ENCODE measurements at regions not wholly inside any gene's neighbourhood (a gene's known extent, or its start where the extent isn't known, plus 50 kb on each side); places are given as distances from the start of the nearest gene placed in this dataset.
"Not testable (repeated sequence)": the region's sequence is repeated elsewhere in the genome, so short reads cannot be mapped to it uniquely, and the experiment has no call there.

DNA sequence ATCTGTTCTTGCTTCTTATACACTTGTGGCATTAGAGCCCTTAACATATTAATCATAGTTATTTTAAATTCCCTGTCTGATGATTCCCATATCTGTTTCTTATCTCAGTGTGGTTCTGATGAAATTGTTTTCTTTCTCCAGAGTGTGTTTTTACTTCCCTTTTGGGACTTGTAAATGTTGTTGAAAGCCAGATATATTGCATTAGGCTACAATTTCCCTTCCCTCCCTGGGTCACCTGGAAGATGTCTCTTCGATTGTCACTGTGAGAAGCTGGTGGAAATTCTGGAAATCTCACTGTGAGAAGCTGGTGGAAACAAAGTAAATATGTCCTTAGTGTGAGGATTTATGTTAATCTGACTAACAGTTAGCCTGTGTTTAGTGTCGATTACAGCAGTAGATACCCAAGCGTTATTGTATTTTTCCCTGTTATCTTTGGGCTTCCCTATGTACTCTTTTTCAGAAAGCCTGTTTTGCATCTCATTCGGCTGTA, 717.3 kb downstream of the TRHDE start:
- in situ Hi-C loops (cut with MboI; ENCODE audit: low pct_unique_long_range_greater_than_20kb, low sequenced_read_pairs, unreplicated experiment) = no loop called here
- DNase-seq (ENCODE audit: low spot score) = no peak
- TF ChIP-seq, protein P1, sequence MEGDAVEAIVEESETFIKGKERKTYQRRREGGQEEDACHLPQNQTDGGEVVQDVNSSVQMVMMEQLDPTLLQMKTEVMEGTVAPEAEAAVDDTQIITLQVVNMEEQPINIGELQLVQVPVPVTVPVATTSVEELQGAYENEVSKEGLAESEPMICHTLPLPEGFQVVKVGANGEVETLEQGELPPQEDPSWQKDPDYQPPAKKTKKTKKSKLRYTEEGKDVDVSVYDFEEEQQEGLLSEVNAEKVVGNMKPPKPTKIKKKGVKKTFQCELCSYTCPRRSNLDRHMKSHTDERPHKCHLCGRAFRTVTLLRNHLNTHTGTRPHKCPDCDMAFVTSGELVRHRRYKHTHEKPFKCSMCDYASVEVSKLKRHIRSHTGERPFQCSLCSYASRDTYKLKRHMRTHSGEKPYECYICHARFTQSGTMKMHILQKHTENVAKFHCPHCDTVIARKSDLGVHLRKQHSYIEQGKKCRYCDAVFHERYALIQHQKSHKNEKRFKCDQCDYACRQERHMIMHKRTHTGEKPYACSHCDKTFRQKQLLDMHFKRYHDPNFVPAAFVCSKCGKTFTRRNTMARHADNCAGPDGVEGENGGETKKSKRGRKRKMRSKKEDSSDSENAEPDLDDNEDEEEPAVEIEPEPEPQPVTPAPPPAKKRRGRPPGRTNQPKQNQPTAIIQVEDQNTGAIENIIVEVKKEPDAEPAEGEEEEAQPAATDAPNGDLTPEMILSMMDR (IDR thresholded peaks at IDR 0.05; ENCODE audit: extremely low read depth, insufficient read depth, missing control alignments) = no peak

DNA sequence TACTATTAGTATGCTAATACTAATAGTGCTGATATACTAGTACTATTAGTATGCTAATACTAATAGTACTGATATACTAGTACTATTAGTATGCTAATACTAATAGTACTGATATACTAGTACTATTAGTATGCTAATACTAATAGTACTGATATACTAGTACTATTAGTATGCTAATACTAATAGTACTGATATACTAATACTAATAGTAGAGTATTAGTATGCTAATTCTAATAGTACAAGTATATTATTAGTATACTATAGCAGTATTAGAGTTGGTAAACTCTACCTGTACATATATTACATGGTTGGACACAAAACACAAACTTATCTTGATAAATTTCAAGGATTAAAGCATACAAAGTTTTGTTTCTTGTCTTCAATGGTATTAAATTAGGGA, 722.9 kb downstream of the TRHDE start:
- in situ Hi-C loops (cut with MboI; ENCODE audit: low pct_unique_long_range_greater_than_20kb, low sequenced_read_pairs, unreplicated experiment); DNase-seq (ENCODE audit: low spot score): not testable (repeated sequence)

DNA sequence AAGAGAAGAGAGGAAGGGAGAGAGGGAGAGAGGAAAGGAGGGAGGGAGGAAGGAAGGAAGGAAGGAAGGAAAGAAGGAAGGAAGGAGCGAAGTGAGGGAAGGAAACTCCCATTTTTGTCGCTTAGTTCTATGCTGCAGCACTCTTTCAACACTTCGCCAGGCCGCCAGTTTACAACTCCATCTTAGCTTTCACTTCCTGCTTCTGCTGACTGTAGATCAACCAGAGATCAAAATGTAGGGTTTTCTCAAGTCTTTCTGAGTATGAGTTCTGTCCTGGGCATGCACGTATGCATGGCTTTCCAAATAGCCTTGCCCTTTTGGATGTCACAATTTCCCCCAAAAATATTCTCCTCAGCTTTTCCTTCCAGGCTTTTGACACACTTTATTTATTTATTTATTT, 723.4 kb downstream of the TRHDE start:
- in situ Hi-C loops (cut with MboI; ENCODE audit: low pct_unique_long_range_greater_than_20kb, low sequenced_read_pairs, unreplicated experiment) = no loop called here
- no peak for DNase-seq (ENCODE audit: low spot score)
- TF ChIP-seq, protein P1 (IDR thresholded peaks at IDR 0.05; ENCODE audit: extremely low read depth, insufficient read depth, missing control alignments) = no peak

DNA sequence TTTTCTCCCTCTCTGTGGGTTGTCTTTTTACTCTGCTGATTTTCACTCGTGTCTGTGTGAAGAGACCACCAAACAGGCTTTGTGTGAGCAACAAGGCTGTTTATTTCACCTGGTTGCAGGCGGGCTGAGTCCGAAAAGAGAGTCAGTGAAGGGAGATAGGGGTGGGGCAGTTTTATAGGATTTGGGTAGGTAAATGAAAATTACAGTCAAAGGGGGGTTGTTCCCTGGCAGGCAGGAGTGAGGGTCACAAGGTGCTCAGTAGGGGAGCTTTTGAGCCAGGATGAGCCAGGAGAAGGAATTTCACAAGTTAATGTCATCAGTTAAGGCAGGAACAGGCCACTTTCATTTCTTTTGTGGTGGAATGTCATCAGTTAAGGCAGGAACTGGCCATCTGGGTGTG, 729.6 kb downstream of the TRHDE start:
- DNase-seq (ENCODE audit: low spot score); in situ Hi-C loops (cut with MboI; ENCODE audit: low pct_unique_long_range_greater_than_20kb, low sequenced_read_pairs, unreplicated experiment): not testable (repeated sequence)

DNA sequence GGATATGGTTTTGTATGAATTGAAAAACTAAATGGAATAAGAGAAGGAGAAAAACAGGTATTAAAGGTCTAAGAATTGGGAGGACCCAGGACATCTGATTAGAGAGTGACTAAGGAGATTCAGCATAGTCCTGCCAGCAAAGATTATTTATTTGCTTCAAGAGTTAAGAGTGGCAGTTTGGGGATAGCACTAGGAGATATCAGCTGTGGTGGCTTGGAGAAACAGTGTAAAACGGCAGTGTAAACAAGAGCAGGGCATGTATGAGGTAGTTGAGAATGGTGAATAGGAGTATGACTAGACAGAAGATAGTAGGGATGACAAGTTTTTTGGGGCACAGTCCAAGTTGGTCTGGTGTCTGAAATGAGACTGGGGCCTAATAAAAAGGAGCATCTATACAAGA, 730.3 kb downstream of the TRHDE start:
- in situ Hi-C loops (cut with MboI; ENCODE audit: low pct_unique_long_range_greater_than_20kb, low sequenced_read_pairs, unreplicated experiment); DNase-seq (ENCODE audit: low spot score): not testable (repeated sequence)

DNA sequence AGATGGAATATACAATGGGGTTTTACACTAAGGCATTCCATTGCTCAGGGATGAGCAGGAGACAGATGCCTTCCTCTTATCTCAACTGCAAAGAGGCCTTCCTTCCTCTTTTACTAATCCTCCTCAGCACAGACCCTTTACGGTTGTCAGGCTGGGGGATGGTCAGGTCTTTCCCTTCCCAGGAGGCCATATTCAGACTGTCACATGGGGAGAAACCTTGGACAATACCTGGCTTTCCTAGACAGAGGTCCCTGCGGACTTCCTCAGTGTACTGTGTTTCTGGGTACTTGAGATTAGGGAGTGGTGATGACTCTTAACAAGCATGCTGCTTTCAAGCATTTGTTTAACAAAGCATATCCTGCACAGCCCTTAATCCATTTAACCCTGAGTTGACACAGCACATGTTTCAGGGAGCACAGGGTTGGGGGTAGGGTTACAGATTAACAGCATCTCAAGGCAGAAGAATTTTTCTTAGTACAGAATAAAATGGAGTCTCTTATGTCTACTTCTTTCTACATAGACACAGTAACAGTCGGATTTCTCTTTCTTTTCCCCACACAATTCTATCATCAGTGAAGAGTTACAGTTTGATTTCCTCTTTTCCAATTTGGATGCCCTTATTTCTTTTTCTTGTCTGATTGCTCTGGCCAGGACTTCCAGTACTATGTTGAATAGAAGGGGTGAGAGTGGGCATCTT, 737.1 kb downstream of the TRHDE start:
- not testable (repeated sequence) for DNase-seq (ENCODE audit: low spot score)

DNA sequence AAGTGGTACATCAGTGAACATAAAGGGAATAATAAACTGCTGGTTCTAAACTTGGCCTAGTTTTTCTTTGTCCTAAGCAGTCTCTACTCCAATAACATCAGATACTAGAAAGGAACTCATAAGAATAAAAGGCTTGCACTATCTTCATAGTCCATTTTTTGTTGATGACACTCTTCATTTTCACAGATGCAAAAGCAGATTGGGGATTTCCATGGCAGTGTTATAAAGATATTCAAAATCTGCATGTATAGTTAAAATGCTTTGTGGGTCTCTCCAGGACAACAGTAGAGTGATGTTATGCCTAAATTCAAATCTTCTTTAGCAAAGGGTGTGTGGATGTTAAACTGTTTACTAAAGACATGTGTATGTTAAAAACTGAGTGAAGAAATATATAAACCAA, 745.8 kb downstream of the TRHDE start:
- in situ Hi-C loops (cut with MboI; ENCODE audit: low pct_unique_long_range_greater_than_20kb, low sequenced_read_pairs, unreplicated experiment) = no loop called here
- TF ChIP-seq, protein P1 (IDR thresholded peaks at IDR 0.05; ENCODE audit: extremely low read depth, insufficient read depth, missing control alignments) = no peak
- no peak for DNase-seq (ENCODE audit: low spot score)

More for the DNA sequence above, 737.1 kb downstream of the TRHDE start:
- in situ Hi-C loops (cut with MboI; ENCODE audit: low pct_unique_long_range_greater_than_20kb, low sequenced_read_pairs, unreplicated experiment) = not testable (repeated sequence)

DNA sequence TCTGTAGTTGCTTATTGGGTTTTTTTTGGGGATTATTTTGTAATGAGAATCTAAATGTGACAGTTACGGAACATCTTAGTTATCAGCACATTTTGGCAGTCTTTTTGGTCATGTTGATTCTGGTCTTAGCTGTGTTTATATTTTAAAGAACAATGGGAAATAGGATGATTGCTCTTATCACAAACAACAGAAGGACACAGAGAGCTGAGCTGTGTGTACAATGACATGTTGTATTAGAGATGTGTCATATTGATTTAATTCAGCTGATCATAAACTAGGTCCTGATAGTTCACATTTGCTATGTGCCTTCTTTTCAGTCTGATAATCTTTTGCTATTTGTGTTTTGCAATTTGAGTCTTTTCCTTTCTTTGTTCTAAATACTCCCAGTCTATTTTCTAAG, 781.7 kb downstream of the TRHDE start:
- in situ Hi-C loops (cut with MboI; ENCODE audit: low pct_unique_long_range_greater_than_20kb, low sequenced_read_pairs, unreplicated experiment) = no loop called here
- no peak for DNase-seq (ENCODE audit: low spot score)
- TF ChIP-seq, protein P1 (IDR thresholded peaks at IDR 0.05; ENCODE audit: extremely low read depth, insufficient read depth, missing control alignments) = no peak

DNA sequence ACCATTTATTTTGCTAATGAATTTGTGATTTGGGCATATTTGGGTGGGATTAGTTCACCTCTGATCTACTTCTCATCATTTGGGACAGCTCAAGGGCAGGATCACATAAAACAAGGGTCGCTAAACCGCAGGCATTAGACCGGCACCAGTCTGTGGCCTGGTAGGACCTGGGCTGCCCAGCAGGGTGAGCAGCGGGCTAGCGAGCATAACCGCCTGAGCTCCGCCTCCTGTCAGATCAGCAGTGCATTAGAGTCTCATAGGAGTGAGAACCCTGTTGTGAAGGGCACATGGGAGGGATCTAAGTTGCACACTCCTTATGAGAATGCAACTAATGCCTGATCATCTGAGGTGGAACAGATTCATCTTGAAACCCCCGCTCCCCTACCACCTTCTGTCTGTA, 785.3 kb downstream of the TRHDE start:
- in situ Hi-C loops (cut with MboI; ENCODE audit: low pct_unique_long_range_greater_than_20kb, low sequenced_read_pairs, unreplicated experiment) = no loop called here
- DNase-seq (ENCODE audit: low spot score) = no peak

More for the DNA sequence above, 785.3 kb downstream of the TRHDE start:
- TF ChIP-seq, protein P1 (IDR thresholded peaks at IDR 0.05; ENCODE audit: extremely low read depth, insufficient read depth, missing control alignments) = no peak

Data from GM13977 (cell line).